Omental fat pad (tissue), 3 donors: ENCODE measurements at regions not wholly inside any gene's neighbourhood (a gene's known extent, or its start where the extent isn't known, plus 50 kb on each side); places are given as distances from the start of the nearest gene placed in this dataset. TPM values are rescaled to one million over a fixed set of nuclear protein-coding genes. Genes with fewer than 3 reads are reported as not detected.
"Not testable (repeated sequence)": the region's sequence is repeated elsewhere in the genome, so short reads cannot be mapped to it uniquely, and the experiment has no call there.

Source experiments
- ATAC-seq: fragments of 150-250 bp; one replicate; pipeline ENCODE4 v1.9.1; 2016; ENCODE audit warnings: mild to moderate bottlenecking, moderate library complexity; ENCODE audit not compliant: low FRiP score
- DNase-seq: peaks from one replicate; pipeline ENCODE4 v3.0.0-alpha.2; 2019; ENCODE audit warnings: low spot score
- small RNA-seq: library from RNA; depleted of rRNA; stranded (forward); fragments of <200 nt; gene quantifications from one replicate; pipeline ENCODE3, GENCODE V24; 2016
- TF ChIP-seq, protein P1 (sequence below), 3 donors: fragments of 450-650 bp; IDR thresholded peaks; one replicate each; pipeline ENCODE4 v1.5.1; 2016 to 2017; ENCODE audit warnings: antibody characterized with exemption in 3 of 3, mild to moderate bottlenecking in 3 of 3, moderate library complexity in 2 of 3

DNA sequence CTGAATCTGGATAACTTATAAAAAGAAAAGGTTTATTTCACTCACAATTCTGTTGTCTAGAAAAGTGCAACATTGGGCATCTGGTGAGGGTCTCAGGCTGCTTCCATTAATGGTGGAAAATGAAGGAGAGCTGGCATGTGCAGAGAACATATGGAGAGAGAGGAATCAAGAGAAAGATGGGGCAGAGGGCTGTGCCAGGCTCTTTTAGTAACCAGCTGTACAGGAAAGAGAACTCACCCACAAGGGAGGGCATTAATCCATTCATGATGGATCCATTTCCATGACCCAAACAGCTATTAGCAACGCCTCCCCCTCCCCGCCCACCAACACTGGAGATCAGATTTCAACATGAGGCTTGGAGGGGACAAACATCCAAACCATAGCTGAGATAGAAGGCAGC lies 61.7 kb upstream of the LYZL1 start:
- no peak for ATAC-seq
- TF ChIP-seq, protein P1, sequence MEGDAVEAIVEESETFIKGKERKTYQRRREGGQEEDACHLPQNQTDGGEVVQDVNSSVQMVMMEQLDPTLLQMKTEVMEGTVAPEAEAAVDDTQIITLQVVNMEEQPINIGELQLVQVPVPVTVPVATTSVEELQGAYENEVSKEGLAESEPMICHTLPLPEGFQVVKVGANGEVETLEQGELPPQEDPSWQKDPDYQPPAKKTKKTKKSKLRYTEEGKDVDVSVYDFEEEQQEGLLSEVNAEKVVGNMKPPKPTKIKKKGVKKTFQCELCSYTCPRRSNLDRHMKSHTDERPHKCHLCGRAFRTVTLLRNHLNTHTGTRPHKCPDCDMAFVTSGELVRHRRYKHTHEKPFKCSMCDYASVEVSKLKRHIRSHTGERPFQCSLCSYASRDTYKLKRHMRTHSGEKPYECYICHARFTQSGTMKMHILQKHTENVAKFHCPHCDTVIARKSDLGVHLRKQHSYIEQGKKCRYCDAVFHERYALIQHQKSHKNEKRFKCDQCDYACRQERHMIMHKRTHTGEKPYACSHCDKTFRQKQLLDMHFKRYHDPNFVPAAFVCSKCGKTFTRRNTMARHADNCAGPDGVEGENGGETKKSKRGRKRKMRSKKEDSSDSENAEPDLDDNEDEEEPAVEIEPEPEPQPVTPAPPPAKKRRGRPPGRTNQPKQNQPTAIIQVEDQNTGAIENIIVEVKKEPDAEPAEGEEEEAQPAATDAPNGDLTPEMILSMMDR (IDR thresholded peaks at IDR 0.05): no peak
- DNase-seq: no peak

DNA sequence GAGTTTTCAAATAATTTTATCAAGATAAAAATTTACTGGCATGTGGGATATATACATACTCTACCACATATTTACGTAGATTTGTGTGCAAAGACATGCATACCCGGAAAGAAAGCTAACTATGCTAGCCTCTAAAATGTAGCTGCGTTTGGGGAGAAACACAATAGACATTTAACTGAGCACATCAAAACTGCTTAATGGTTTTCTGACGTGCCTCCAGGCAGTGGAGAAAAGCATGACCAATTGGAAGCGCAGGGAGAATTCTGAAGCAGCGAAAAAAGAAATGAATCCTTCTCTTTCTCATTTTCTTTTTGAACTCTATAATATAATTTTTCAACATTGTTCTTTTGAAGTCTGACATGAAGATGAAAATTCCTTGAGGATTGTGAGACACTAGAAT lies 60.3 kb upstream of the LYZL1 start:
- DNase-seq (no peak), ATAC-seq (no peak)
- TF ChIP-seq, protein P1 (IDR thresholded peaks at IDR 0.05): no peak

DNA sequence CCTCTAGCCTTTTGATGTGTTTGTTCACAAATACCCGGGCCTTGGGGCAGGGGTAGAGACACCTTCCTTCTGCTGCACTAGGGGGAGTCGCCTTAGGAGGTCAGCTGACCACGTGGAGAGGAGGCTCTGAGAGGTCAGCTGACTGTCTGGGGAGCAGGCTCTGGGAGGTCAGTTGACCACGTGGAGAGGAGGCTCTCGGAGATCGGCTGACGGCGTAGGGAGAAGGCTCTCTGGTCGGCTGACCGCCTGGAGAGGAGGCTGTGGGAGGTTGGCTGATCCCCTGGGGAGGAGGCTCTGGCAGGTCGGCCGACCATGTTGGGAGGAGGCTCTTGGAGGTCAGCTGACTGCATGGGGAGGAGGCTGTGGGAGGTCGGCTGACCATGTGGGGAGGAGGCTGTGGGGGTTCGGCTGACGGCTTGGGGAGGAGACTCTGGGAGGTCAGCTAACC lies 59.6 kb upstream of the LYZL1 start:
- ATAC-seq: no peak
- TF ChIP-seq, protein P1 (IDR thresholded peaks at IDR 0.05): no peak
- DNase-seq: no peak

DNA sequence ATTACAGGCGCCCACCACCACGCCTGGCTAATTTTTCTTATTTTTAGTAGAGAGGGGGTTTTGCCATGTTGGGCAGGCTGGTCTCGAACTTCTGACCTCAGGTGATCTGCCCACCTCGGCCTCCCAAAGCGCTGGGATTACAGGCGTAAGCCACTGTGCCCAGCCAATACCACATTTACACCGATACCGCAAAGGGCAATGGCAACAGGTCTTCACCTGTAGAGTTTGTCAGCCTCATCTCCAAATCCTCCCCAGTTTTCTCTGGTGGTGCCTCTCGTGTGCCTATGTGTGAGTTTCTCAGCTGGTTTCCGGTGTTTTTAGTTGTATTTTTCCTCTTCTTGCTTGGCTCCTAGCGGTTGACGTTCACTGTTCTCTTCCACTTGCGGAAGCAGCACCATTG lies 52.0 kb upstream of the LYZL1 start:
- not testable (repeated sequence) for ATAC-seq

DNA sequence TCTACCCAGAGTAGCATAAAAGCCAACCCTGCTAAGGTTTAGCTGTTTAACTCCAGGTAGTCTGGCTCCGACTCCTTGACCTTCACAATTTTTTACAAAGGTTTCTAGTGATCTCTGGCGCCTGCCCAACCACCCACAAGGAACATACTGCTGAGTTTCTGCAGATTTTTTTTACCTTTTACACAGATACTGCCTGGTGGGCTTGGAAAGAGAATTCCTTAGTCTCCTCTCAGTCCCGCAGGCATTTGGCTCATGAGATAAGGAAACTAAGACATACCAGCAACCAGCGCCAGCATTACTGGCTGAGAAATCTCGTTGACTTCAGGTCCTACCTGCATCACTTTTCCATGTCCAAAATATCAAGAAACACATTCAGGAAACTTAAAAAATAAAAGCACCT lies 51.1 kb upstream of the LYZL1 start:
- ATAC-seq: no peak
- no peak for DNase-seq
- TF ChIP-seq, protein P1 (IDR thresholded peaks at IDR 0.05): no peak

More for the DNA sequence above, 52.0 kb upstream of the LYZL1 start:
- DNase-seq: not testable (repeated sequence)

DNA sequence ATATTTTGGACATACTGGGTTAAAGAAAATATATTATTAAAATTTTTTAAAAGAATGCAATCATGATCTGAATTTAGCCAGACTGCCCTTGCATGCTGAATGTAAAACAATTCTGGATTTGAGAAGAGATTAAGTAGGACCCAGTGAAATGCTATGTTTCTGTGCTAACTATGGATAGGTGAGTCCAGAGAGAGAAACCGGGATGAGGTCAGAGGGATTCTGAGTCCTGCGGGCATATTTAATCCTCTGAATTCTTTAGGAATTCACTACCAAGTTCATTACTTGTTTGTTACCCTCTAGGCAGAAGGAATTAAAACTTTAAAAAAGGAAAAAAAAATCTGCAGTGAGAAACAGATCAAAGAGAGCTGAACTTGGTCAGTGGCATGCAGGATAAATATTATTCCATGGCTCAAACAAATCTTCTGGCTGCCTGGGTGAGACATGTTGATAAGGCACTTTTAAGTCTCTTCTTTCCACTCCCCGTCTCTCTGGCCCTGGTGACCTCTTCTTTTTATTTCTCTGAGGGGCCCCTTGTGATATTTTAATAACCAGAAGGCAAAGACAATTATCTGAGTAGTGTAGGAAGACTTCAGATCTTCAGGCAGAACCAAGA lies 50.2 kb upstream of the LYZL1 start:
- TF ChIP-seq, protein P1 (IDR thresholded peaks at IDR 0.05): no peak
- ATAC-seq (no peak), DNase-seq (no peak)

Small RNA genes in the stretch of these regions (small RNA-seq; reads per million reads assigned to genes)
- gene AL355376.1 (not detected), gene AL355376.2 (not detected), gene RNA5SP308 (not detected), gene RNU6-270P (not detected)
